DMS153 treated with DMSO at 0.1 percent for 48 hours (cell line): ENCODE measurements at regions not wholly inside any gene's neighbourhood (a gene's known extent, or its start where the extent isn't known, plus 50 kb on each side); places are given as distances from the start of the nearest gene placed in this dataset.
A peak's percentile ranks its signal among the peaks of the same experiment; 100 is the strongest.
"Not testable (repeated sequence)": the region's sequence is repeated elsewhere in the genome, so short reads cannot be mapped to it uniquely, and the experiment has no call there.

Experiments used
- DNase-seq: peaks from one replicate; lab custom pipeline; 2025; ENCODE audit not compliant: unreplicated experiment; lab: John Stamatoyannopoulos, UW

DNA sequence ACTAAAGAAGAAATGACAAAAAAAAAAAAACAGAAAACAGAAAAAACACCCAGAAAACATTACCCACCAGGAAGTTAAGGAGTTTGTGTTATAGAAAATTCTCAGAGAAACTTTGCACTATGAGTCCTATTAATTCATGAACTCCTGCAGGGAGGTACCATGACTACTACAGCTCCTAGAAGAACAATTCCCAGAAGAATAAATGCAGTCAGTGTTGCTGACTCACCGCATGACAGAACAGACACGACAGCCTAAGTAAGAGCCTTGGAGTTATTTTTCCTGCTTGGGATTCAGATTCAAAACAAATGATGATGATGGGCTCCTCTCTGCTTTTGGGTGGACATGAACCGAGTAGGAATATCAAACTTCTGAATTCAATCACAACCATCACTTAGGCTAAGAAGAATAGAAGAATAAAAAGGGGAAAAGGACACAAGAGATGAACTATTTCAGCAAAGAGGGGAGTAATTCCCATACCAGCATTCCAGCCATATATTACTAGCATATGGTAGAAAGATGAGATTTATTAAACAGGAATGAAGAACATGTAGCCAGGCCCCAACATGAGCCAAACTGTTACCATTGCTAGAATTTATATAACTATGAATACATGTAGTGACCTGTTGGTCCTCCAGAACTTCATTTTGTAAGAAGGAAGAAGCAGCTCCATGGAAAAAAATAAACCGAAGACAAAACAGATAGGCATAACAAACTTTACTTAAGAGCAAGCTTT, 209.6 kb upstream of the PDE4D start:
- DNase-seq: no peak

DNA sequence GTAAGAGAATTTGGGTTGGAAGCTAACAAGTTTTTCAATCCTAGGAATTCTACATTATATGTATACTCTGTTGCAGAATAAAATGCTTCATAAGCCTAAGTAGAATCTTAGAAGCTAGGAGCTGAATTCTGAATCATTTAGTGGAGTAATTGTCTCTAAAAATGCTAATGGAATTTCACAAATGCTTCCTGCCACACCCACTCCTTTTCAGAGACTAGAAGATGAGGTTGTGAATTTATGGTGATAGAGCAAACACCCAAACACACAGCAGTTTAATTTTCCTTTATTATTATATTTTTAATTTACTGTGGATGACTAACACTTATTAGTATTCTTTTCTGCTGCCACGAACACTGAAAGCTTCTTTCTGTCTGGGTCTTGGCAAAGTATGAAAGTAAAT, 208.0 kb upstream of the PDE4D start:
- no peak for DNase-seq

DNA sequence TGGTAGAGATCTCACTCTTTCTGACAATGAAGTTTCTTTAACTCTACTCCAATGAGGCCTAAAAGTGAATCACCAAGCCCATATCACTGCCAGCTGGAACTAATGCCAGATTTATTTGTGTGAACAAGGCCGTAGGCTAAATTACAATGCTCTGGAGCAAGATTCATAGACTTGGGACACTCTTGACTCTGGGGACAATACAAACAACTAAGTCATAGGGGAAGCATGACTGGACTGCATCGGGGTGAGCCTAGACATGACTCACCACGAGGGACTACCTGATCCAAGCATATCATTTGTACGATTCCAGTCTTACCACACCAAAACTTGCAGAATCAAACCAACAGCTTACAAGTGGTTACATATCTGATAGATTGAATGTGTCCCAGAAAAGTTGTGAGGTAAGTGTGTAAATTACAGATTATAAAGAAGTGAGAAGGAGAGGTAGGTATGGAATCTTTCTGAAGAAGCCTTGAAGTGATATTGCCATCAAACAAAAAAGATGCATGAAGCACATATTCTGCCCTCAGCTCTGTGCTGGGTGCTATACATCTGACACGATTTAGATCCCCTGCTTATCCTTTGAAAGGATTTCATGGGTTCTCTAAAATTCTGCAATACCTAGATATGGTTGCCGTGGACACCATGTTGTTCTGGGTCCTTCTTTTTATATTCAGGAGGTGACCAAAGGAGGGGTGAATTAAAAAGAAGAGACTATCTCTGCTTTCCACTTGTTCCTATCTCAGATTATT, 199.3 kb upstream of the PDE4D start:
- DNase-seq: no peak

DNA sequence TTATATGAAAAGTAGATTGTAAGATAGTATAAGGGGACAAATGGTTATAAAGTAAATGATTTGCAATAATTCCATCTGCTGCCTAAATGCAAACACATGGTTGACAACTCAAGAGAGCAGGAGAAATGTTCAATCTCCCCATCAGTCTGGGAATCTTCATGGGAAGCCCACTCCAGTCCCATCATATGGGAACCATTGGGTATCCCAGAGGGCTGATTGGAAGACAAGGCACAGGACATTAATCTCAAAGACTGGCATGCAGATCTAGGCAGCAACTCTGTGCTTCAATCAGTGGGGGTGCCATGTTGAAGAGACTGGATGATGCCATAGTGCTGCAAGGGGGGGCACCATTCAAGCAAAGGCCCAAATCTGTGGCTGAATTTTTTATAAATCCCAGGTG, 193.1 kb upstream of the PDE4D start:
- no peak for DNase-seq

DNA sequence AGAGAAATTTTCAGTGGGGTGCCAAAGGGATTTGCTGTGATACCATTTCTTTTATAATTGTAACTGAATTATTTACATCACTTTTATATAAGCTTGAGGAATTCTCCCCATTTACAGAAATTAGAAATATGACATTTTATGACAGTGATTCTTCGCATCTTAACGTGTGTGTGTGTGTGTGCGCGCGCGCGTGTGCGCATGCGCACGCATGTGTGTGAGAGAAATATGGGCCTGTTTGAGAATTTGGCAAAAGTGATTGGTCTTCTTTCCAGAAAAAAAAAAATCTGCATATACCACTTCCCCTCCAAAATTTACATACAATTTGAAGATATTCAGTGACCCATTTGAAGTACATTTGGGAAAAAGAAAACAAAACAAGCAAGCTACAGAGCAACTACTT, 190.7 kb upstream of the PDE4D start:
- no peak for DNase-seq

DNA sequence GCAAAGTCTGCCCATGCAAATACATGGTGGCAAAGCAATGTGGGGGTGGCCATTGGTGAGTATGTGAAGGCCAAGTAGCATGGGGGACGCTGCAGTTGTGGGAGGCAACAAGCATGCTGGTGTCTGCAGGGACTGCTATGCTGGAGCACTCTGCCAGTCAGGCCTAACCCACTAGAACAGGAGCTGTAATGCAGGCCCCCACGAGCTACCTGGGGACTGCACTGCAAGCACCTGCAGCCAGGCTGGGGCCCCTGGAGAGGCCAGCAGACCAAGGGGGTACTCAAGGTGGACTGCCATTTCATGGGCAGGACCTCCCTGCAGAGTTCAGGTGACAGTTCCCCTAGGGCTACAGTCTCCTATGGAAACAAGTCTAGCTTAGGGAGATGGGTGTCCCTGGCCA, 183.8 kb upstream of the PDE4D start:
- DNase-seq: no peak

DNA sequence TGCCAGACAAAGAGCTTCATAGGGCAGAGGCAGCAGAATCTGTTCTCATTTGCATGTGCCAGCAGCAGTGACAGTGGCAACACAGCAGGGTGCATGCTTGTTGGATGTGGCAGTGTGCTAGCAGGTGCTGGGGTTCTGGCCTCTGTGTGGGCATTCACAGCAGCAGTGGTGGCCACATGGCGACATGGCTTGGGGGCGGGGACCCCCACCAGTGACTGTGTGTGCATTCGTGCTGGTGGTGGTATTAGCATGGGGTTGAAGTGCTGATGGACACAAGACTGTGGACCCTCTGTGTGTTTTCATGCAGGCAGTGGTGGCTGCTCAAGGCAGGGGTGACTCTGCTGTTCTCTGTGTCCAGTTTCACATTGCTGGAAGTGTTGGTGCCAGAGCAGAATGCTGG, 183.2 kb upstream of the PDE4D start:
- no peak for DNase-seq

DNA sequence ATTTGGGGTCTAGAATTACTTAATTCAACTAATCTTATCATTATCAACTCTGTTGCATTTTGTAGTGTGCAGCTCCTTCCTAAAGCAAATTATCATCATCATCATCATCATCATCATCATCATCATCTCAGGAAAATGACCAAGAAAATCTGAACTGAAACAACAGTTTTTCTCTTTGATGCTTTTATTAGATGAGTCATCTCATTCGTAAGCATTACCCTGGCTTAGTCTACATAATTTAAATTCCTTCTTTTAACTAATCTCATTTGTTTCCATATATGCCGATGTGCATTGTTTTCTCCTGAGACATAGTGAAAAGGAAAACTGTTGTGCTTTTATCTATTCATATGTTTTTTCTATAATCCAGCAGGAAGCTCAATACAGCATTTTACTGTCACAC, 173.0 kb upstream of the PDE4D start:
- DNase-seq: no peak

DNA sequence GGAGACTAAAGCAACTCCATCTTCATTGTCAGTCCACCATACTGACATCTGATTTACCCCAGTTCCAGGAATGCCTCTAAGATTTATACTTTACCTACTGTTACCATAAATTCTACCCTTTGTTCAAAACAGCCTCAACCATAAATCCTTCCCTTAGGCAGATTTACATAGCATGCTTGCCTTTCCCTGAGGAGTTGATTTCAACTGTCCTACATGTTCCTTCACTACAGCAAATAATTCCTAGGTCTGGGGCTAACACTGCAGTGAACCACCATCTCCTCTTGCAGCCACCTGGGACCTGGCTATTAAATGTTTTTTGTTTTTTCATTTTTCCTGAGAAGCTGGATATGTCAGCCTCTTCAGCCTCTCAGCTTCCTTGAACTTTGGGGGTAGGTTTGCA, 166.9 kb upstream of the PDE4D start:
- DNase-seq: no peak

DNA sequence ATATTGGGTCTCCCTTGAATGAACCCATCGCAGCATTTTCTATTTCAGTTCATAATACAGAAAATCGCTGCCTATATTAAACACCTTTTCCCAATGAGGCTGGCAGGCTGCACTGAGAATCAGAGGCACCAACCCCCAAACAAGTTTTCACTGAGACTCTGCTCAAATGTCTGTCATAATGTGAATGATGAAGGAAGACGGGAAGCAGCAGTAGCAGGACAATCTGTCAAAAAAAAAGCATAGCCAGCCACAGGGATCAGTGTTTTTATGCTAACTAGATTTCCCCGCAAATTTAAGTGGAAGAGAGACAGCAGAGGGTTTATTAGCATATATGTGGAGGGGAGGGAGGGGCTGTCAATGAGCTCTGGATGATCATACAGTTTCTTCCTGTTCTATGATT, 162.7 kb upstream of the PDE4D start:
- DNase-seq: no peak

DNA sequence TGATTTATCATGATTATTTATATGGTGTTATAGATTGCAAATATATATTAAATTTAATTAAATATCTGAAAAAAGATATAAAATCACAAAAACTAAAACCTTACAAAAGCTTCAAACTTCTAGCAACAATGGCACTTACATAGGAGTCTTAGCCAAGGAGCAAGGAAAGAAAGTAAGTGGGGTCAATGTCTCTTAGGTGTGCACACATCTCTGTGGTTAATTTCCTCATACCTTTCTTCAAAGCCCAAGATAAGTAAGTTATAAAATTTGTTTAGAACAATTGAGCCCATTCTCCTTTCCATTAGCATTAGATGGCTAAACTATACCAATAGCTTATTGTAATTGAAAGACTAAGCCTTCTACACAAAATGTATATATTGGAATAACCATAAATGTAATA, 161.6 kb upstream of the PDE4D start:
- DNase-seq: no peak

DNA sequence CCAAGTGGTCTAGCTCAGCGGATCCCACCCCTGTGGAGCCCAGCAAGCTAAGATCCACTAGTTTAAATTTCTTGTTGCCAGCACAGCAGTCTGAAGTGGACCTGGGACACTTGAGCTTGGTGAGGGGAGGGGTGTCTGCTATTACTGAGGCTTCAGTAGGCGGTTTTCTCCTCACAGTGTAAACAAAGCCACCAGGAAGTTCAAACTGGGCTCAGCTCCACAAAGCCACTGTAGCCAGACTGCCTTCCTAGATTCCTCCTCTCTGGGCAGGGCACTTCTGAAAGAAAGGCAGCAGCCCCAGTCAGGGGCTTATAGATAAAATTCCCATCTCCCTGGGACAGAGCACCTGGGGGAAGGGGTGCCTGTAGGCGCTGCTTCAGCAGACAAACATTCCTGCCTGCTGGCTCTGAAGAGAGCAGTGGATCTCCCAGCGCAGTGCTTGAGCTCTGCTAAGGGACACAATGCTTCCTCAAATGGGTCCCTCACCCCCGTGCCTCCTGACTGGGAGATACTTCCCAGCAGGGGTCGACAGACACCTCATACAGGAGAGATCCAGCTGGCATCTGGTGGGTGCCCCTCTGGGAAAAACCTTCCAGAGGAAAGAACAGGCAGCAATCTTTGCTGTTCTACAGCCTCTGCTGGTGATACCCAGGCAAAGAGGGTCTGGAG, 148.6 kb upstream of the PDE4D start:
- peak; percentile 10 for DNase-seq

DNA sequence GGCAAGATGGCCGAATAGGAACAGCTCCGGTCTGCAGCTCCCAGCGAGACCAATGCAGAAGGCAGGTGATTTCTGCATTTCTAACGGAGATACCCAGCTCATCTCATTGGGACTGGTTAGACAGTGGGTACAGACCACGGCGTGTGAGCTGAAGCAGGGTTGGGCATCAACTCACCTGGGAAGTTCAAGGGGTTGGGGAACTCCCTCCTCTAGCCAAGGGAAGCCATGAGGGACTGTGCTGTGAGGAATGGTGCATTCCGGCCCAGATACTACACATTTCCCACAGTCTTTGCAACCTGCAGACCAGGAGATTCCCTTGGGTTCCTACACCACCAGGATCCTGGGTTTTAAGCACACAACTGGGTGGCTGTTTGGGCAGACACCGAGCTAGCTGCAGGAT, 148.0 kb upstream of the PDE4D start:
- DNase-seq: not testable (repeated sequence)

DNA sequence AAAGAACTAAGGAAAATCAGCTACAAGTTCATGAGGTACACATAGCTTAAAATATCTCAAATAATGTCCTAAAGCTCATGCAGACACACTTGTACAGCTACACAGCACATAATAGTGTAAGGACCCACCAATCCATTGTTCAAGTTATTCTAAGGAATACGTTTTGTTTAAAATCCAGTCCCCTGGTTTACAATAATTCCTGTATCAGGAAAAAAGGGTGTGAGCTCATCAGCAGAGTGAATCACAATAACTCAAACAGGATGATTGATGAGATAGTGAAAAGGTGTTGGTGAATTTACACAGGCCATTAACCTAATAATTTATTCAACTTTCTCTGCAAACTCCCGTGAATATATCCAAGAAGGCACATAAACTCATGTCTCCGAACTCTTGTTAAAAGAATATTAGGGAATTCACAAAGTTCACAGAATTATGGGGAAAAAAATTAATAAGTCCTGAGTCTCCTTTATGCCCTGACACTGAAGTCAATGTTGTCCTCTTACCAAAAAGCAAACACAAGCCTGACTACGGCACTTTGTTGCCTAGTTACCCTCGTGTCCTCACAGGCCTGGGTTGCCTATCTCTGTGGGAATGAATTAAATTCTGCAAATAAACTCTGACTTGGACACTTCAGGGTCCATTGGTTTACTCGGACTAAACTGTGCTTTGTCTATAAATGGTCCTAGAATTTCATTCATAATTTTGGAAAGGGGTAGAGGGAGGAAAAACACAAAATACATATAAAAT, 142.8 kb upstream of the PDE4D start:
- DNase-seq: peak; percentile 57

DNA sequence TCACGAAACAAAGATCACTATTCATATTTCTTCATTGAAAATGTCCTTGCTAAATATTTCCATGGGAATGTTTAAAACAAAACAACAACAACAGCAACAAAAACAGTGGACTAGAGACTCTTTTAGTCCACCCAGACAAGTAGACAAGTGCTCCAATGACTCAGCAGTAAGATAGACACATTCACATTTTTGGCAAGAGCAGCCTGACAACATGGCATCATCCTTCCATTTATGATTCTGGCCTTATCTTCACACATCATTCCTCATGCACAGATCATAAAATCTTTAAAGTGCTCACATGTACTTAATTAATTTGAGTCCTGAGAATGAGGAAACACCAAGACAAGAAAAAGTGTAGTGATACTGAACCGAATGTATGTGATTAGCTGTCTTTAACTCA, 132.6 kb upstream of the PDE4D start:
- DNase-seq: no peak

DNA sequence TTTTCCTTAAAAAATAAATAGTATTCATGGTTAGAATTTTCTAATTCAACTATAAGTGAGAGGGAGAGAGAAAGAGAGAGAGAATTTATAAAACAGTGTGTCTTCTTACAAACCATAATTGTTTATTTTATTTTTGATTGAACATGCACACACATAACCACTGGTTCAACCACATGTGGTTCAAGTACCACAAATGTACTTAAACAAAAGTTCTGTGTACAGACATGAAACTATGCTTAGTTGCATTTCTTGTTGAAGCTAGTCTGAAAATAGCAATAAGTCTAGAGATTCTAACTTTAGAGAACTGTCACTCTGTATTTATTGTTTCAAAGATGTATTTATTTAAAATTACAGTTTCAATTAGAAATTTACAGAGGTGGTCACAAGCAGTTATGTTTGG, 130.6 kb upstream of the PDE4D start:
- DNase-seq: no peak

DNA sequence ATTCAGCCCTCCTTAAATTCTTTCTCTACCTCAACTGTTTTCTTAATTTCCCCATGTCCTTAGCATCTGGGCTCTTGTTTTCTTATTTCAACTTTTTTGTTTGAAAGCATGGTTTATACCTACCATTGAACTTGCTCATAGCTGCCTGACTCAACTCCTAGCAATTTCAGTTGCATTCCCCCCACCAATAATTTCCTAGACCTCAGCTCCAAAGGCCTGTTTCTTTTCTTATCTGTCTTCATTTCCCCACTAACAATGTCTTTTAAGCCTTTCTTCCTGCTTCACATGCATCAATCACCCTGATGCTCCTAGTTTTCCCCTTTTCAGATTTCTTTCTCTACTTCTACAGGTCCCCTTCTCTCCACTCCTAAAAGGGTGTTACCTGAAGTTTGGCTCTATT, 129.7 kb upstream of the PDE4D start:
- no peak for DNase-seq

DNA sequence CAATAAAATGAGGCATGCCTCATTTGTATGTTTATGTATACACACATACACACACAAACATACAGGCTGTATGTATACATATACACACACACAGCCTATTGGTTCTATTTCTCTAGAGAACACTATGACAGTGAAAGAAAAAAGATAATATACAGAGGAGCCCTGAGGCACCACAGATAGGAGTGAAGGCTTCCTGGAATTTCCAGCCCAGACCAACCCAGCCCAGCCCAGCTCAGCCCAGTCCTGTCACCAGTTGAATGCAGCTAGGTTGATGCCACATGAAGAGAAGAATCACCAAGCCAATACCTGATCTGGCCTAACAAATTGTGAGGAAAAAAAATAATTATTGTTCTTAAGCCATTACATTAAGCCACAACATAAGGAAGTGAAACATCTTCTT, 126.9 kb upstream of the PDE4D start:
- no peak for DNase-seq

DNA sequence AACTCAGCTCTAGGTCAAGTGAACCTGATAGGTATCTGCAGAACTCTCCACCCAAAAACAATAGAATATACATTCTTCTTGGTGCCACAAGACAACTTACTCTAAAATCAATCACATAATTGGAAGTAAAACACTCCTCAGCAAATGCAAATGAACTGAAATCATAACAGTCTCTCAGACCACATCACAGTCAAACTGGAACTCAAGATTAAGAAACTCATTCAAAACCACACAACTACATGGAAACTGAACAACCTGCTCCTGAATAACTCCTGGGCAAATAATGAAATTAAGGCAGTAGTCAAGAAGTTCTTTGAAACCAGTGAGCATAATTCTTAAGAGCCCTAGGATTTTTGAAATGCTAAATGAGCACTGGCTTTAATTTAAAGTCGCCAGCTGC, 125.4 kb upstream of the PDE4D start:
- not testable (repeated sequence) for DNase-seq

DNA sequence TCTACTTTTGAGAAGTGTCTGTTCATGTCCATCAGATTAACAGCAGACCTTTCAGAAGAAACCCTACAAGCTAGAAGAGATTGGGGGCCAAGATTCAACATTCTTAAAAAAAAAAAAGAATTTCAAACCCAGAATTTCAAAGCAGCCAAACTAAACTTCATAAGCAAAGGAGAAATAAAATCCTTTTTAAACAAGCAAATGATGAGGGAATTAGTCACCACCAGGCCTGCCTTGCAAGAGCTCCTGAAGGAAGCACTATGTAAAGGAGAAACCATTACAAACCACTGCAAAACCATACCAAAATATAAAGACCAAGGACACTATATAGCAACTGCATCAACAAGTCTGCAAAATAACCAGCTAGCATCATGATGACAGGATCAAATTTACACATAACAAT, 124.6 kb upstream of the PDE4D start:
- DNase-seq: no peak

DNA sequence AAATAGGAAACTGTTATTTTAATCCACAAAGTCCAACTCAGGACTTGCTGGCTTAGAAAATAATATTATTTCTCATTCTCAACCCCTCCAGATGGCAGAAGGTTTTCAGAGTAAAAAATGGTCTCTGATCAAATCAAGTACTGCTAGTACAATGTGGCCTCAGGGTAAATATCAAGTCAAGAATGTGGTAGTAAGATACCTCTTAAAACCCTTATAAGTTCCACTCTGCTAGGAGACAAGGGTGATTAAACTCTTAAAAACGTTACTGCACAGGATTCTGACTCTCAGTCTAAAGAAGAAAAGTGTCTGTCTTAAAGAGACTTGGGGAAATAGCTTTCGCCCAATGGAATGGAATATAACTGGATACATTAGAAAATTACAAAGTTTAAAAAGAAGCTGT, 120.8 kb upstream of the PDE4D start:
- DNase-seq: no peak

DNA sequence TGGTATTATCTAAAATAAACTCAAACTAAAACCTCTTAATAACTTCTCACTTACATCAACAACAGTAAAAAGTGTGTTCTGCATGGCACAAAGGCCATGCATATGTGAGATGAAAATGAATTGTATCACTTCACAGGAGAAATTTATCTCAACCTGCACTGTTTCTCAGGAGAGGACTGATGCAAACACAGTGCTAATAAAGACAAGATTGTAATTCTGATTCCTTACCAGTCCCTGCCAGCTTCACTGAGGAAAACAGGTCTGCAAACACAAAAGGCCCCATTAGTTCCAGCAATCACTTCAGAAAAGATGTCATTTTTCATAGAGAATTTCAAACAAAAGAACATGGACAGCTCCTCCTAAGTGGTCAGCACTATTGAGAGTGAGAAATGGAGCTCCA, 117.3 kb upstream of the PDE4D start:
- DNase-seq: no peak
